Adrenal gland (tissue), 5 donors: ENCODE measurements at regions not wholly inside any gene's neighbourhood (a gene's known extent, or its start where the extent isn't known, plus 50 kb on each side); places are given as distances from the start of the nearest gene placed in this dataset.

Source experiments
- POLR2A ChIP-seq, 2 donors: fragments of 450-650 bp; IDR thresholded peaks; one replicate each; pipeline ENCODE4 v1.6.1; 2017; ENCODE audit warnings: antibody characterized with exemption in 2 of 2, mild to moderate bottlenecking in 2 of 2, moderate library complexity in 1 of 2
- TF ChIP-seq, protein P1 (sequence below), 6 experiments: fragments of 450-650 bp in 4 of 6; fragments of 200-600 bp in 2 of 6; sonication (generic) in 1 of 6; IDR thresholded peaks; 1 replicate in 5 of 6; 2 replicates in 1 of 6; pipeline versions ENCODE4 v1.5.1 to v1.8.0; 2016 to 2021; ENCODE audit warnings: antibody characterized with exemption in 6 of 6, mild to moderate bottlenecking in 2 of 6, moderate library complexity in 1 of 6
- donor health status: DM: no; HTN: no; CAD: no.

DNA sequence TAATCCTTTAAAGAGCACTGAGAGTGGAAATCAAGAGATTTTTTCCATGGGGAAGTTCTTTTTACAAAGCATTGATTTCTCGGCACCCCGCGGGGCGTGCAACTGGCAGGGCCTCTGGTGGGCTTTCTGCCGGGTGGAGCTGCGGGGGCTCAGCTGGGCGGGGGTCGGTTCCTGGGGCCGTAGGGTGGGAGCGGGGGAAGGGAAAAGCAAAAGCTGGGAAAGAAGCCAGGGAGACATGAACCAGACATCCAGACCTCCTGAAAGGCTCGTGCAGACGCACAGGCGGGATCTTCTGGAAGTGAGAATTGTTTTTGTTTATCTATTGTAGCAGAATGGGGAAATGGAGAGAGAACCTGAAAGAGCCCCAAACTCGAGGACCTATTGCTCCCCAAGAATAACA lies 235.2 kb downstream of the FAM72C start:
- TF ChIP-seq, protein P1, sequence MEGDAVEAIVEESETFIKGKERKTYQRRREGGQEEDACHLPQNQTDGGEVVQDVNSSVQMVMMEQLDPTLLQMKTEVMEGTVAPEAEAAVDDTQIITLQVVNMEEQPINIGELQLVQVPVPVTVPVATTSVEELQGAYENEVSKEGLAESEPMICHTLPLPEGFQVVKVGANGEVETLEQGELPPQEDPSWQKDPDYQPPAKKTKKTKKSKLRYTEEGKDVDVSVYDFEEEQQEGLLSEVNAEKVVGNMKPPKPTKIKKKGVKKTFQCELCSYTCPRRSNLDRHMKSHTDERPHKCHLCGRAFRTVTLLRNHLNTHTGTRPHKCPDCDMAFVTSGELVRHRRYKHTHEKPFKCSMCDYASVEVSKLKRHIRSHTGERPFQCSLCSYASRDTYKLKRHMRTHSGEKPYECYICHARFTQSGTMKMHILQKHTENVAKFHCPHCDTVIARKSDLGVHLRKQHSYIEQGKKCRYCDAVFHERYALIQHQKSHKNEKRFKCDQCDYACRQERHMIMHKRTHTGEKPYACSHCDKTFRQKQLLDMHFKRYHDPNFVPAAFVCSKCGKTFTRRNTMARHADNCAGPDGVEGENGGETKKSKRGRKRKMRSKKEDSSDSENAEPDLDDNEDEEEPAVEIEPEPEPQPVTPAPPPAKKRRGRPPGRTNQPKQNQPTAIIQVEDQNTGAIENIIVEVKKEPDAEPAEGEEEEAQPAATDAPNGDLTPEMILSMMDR (IDR thresholded peaks at IDR 0.05) = no peak
- no peak for TF ChIP-seq POLR2A (IDR thresholded peaks at IDR 0.05)
